ENCODE measurements at regions not wholly inside any gene's neighbourhood (a gene's known extent, or its start where the extent isn't known, plus 50 kb on each side); places are given as distances from the start of the nearest gene placed in this dataset.

DNA sequence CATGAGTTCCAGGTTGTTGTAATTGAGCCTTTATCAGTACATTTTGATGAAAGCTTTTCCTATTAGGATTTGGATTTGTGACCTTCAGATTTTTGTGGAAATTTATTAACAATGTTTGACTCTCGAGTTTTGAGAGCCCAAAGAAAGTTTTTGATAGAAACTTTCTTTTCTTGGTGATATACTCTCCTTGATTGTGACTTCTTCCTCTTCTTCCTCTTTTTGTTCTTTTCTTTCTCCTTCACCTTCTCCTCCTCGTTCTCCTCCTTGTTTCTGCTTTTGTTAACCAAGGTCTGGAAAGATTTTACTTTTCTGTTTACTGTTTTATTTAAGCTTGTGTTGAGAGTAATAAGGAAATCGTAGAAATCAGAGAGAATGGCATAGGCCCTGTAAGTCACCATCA lies 182.4 kb downstream of the TRIM27 start:
- no peaks in the 10 kb centered on the region for H3K4me1 ChIP-seq (ENCODE audit: control insufficient read depth, insufficient read depth, low read length)
- no peak overlapping the region for H3K27ac ChIP-seq (ENCODE audit: low read length)
- H3K36me3 ChIP-seq (ENCODE audit: control insufficient read depth in 2 of 2, insufficient read depth in 2 of 2, low read length in 2 of 2) = no peaks in the 10 kb centered on the region
- peaks cover 22 to 36% of the 10 kb centered on the region in 2 donors for H3K27me3 ChIP-seq (ENCODE audit: control insufficient read depth in 1 of 2, insufficient read depth in 2 of 2, low read length in 2 of 2)
- H3K4me3 ChIP-seq (ENCODE audit: low read length in 2 of 2) = no peak overlapping the region
- peaks cover 0 to 4% of the 10 kb centered on the region in 2 donors for H3K9me3 ChIP-seq (ENCODE audit: control insufficient read depth in 2 of 2, low read length in 2 of 2)
- no peak overlapping the region for H3K9ac ChIP-seq (ENCODE audit: low read length in 2 of 2)

DNA sequence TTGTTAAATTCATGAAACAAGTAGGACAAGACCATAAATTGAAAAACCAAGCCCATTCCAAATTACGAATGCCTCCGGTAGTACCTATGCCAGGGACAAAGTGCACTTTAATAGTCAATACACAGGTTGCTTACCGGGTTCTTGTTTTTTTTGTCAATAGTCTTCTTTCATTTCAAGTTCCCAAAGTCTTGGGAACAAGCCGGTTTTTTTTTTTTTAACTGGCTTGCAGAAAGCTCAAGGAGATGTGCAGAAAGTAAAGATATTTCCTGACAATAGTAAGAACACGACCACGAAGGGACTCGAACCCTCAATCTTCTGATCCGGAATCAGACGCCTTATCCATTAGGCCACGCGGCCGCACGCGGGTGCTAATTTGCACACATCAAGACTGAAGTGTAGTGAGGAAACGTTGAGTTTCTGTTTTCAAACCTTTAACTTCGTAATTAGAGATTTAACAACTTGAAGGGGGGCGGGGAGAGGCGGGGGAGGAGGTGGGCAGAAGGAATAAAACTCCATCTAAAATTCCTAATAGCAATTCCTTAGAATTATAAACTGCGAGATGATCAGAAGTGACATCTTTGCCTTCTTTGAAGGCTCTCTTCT lies 181.0 kb downstream of the TRIM27 start:
- Histone ChIP-seq H3K9me3 (ENCODE audit: control insufficient read depth in 2 of 2, low read length in 2 of 2) (peaks cover 0 to 4% of the 10 kb centered on the region in 2 donors), H3K36me3 (ENCODE audit: control insufficient read depth in 2 of 2, insufficient read depth in 2 of 2, low read length in 2 of 2) (no peaks in the 10 kb centered on the region), H3K4me3 (ENCODE audit: low read length in 2 of 2) (no peak overlapping the region), H3K27ac (ENCODE audit: low read length) (no peak overlapping the region), H3K9ac (ENCODE audit: low read length in 2 of 2) (no peak overlapping the region), H3K27me3 (ENCODE audit: control insufficient read depth in 1 of 2, insufficient read depth in 2 of 2, low read length in 2 of 2) (peaks cover 15 to 34% of the 10 kb centered on the region in 2 donors), H3K4me1 (ENCODE audit: control insufficient read depth, insufficient read depth, low read length) (no peaks in the 10 kb centered on the region)

DNA sequence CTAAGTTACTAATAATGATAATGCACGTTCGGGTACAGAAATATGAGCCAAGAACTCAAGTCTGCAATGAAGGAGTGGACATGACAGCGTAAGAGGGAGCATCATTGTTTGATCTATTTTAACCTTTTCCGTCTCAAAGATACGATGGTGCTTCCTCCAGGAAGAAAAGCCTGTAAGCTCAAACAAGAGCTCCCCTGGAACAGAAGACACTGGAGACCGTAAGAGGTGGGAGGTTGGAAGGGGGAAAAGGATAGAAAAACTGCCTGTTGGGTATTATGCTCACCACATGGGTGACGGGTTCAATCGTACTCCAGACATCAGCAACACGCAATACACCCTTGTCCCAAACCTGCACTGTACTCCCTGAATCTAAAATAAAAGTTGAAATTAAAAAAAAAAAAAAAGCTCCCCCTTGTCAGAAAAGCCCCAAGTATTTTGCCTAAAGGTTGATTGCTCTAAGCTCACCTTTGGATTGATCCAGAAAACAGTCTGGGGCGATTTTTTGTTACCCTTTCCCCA lies 180.5 kb downstream of the TRIM27 start:
- Histone ChIP-seq H3K9me3 (ENCODE audit: control insufficient read depth in 2 of 2, low read length in 2 of 2) (peaks cover 0 to 4% of the 10 kb centered on the region in 2 donors), H3K36me3 (ENCODE audit: control insufficient read depth in 2 of 2, insufficient read depth in 2 of 2, low read length in 2 of 2) (no peaks in the 10 kb centered on the region), H3K9ac (ENCODE audit: low read length in 2 of 2) (no peak overlapping the region), H3K27ac (ENCODE audit: low read length) (no peak overlapping the region), H3K4me1 (ENCODE audit: control insufficient read depth, insufficient read depth, low read length) (no peaks in the 10 kb centered on the region), H3K27me3 (ENCODE audit: control insufficient read depth in 1 of 2, insufficient read depth in 2 of 2, low read length in 2 of 2) (peaks cover 12 to 29% of the 10 kb centered on the region in 2 donors), H3K4me3 (ENCODE audit: low read length in 2 of 2) (no peak overlapping the region)

DNA sequence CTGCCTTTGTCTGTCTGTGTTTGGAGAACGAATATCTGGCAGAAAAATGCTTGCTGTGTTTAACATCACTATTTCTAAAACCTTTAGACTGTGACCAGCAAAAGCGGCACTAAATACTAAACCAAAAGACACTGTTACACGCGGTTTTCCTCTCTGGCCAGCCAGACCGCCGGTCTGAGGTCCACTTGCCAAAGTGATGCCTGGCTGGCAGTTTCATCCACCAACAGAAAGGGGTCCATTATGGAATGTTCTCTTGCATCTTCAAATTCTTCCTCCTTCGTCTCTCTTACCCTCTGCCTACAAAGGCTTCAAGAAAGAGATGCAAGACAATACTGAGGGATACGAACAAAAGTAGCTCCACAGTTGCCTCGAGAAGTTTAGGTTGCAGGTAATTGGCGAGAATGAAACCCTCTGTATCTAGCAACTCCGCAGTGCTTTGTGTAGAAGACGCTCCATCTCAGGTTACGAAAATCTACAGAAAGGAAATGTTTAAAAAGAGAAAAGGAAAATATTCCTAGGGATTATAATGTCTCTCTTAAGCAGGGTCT lies 176.6 kb downstream of the TRIM27 start:
- H3K27ac ChIP-seq (ENCODE audit: low read length) = no peak overlapping the region
- H3K27me3 ChIP-seq (ENCODE audit: control insufficient read depth in 1 of 2, insufficient read depth in 2 of 2, low read length in 2 of 2) = peaks cover 5 to 14% of the 10 kb centered on the region in 2 donors
- peaks cover 0 to 2% of the 10 kb centered on the region in 2 donors for H3K9me3 ChIP-seq (ENCODE audit: control insufficient read depth in 2 of 2, low read length in 2 of 2)
- H3K9ac ChIP-seq (ENCODE audit: low read length in 2 of 2) = no peak overlapping the region
- H3K4me1 ChIP-seq (ENCODE audit: control insufficient read depth, insufficient read depth, low read length) = no peaks in the 10 kb centered on the region
- no peaks in the 10 kb centered on the region for H3K36me3 ChIP-seq (ENCODE audit: control insufficient read depth in 2 of 2, insufficient read depth in 2 of 2, low read length in 2 of 2)
- H3K4me3 ChIP-seq (ENCODE audit: low read length in 2 of 2) = no peak overlapping the region

DNA sequence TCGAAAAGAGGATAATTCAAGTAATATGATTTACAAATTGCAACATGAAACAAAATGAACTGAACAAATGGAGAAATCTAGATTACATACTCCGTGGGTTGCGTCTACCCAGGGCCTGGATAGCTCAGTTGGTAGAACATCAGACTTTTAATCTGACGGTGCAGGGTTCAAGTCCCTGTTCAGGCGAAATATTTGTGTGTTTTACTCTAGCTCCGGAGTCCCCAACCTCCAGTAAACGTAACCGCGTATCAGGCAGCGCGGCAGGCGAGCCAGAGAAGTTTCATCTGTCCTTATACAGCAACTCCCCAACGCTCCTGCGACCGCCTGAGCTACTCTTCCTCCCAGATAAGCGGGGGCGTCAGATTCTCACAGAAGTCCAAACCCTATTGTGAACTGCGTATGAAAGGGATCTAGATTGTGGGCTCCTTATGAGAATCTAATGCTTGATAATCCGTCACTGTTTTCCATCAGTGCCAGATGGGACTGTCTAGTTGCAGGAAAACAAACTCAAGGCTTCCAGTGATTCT lies 176.1 kb downstream of the TRIM27 start:
- H3K27ac ChIP-seq (ENCODE audit: low read length) = no peak overlapping the region
- H3K27me3 ChIP-seq (ENCODE audit: control insufficient read depth in 1 of 2, insufficient read depth in 2 of 2, low read length in 2 of 2) = peaks cover 5 to 16% of the 10 kb centered on the region in 2 donors
- no peaks in the 10 kb centered on the region for H3K4me1 ChIP-seq (ENCODE audit: control insufficient read depth, insufficient read depth, low read length)
- no peaks in the 10 kb centered on the region for H3K36me3 ChIP-seq (ENCODE audit: control insufficient read depth in 2 of 2, insufficient read depth in 2 of 2, low read length in 2 of 2)
- H3K9ac ChIP-seq (ENCODE audit: low read length in 2 of 2) = no peak overlapping the region
- no peak overlapping the region for H3K4me3 ChIP-seq (ENCODE audit: low read length in 2 of 2)
- peaks cover 0 to 2% of the 10 kb centered on the region in 2 donors for H3K9me3 ChIP-seq (ENCODE audit: control insufficient read depth in 2 of 2, low read length in 2 of 2)

DNA sequence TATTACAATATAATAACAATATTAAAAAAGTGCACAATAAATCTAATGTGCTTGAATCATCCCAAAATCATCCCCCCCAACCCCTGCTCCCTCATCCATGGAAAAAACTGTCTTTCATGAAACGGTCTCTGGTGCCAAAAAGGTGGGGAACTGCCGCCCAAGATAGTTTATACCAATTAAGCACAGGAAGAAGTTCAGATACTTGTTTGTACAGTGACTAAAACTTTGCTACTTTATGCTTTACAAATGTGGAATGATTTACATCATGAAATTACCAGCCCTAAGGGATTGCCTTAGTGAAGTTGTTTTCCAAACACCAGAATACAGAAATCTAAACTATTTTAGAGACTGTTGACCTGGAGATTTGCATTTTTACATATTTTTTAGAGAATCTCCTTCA lies 175.6 kb downstream of the TRIM27 start:
- no peaks in the 10 kb centered on the region for H3K36me3 ChIP-seq (ENCODE audit: control insufficient read depth in 2 of 2, insufficient read depth in 2 of 2, low read length in 2 of 2)
- H3K27me3 ChIP-seq (ENCODE audit: control insufficient read depth in 1 of 2, insufficient read depth in 2 of 2, low read length in 2 of 2) = peaks cover 5 to 17% of the 10 kb centered on the region in 2 donors
- no peak overlapping the region for H3K27ac ChIP-seq (ENCODE audit: low read length)
- no peaks in the 10 kb centered on the region for H3K4me1 ChIP-seq (ENCODE audit: control insufficient read depth, insufficient read depth, low read length)
- H3K4me3 ChIP-seq (ENCODE audit: low read length in 2 of 2) = no peak overlapping the region
- H3K9ac ChIP-seq (ENCODE audit: low read length in 2 of 2) = no peak overlapping the region
- peaks cover 0 to 2% of the 10 kb centered on the region in 2 donors for H3K9me3 ChIP-seq (ENCODE audit: control insufficient read depth in 2 of 2, low read length in 2 of 2)

DNA sequence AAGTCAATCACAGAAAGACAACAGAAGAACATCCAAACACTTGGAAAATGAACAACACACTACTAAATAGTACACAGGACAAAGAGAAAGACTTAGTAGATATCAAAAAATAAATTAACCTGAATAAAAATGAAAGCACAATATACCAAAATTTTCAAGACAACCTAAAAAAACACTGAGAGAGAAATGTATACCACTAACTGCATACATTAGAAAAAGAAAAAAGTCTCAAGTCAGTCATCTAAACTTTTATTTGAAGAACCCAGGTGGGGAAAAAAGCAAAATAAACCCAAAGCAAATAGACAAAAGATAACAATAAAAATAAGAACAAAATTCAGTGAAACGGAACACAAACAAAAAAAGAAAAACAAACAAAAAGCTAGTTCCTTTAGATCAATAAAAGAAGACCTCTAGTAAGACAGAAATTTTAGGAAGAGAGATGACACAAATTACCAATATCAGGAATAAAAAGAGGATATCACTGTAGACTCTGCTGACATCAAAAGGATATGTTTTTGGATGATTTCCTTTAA lies 172.8 kb downstream of the TRIM27 start:
- peaks cover 0 to 13% of the 10 kb centered on the region in 2 donors for H3K27me3 ChIP-seq (ENCODE audit: control insufficient read depth in 1 of 2, insufficient read depth in 2 of 2, low read length in 2 of 2)
- no peaks in the 10 kb centered on the region for H3K4me1 ChIP-seq (ENCODE audit: control insufficient read depth, insufficient read depth, low read length)
- H3K9me3 ChIP-seq (ENCODE audit: control insufficient read depth in 2 of 2, low read length in 2 of 2) = peaks cover 0 to 2% of the 10 kb centered on the region in 2 donors
- H3K9ac ChIP-seq (ENCODE audit: low read length in 2 of 2) = no peak overlapping the region
- no peak overlapping the region for H3K27ac ChIP-seq (ENCODE audit: low read length)
- no peak overlapping the region for H3K4me3 ChIP-seq (ENCODE audit: low read length in 2 of 2)
- no peaks in the 10 kb centered on the region for H3K36me3 ChIP-seq (ENCODE audit: control insufficient read depth in 2 of 2, insufficient read depth in 2 of 2, low read length in 2 of 2)

DNA sequence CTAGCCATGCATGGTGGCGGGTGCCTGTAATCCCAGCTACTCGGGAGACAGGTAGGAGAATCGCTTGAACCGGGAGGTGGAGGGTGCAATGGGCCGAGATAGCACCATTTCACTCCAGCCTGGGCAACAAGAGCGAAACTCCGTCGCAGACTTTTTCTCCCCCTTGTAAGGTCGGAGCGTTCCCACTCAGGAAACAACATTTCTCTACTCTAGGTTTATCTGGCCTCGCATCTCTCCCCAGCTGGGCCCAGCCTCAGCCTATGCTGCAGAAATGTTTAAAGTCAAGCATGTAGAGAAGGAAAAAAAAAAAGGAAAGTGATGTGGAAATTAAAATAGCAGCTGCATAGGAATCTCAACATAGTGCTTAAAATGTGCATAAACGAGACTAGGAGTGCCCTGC lies 172.3 kb downstream of the TRIM27 start:
- Histone ChIP-seq H3K36me3 (ENCODE audit: control insufficient read depth in 2 of 2, insufficient read depth in 2 of 2, low read length in 2 of 2) (no peaks in the 10 kb centered on the region), H3K27ac (ENCODE audit: low read length) (no peak overlapping the region), H3K4me3 (ENCODE audit: low read length in 2 of 2) (no peak overlapping the region), H3K27me3 (ENCODE audit: control insufficient read depth in 1 of 2, insufficient read depth in 2 of 2, low read length in 2 of 2) (peaks cover 0 to 13% of the 10 kb centered on the region in 2 donors), H3K9ac (ENCODE audit: low read length in 2 of 2) (no peak overlapping the region), H3K9me3 (ENCODE audit: control insufficient read depth in 2 of 2, low read length in 2 of 2) (peaks cover 0 to 2% of the 10 kb centered on the region in 2 donors), H3K4me1 (ENCODE audit: control insufficient read depth, insufficient read depth, low read length) (no peaks in the 10 kb centered on the region)

DNA sequence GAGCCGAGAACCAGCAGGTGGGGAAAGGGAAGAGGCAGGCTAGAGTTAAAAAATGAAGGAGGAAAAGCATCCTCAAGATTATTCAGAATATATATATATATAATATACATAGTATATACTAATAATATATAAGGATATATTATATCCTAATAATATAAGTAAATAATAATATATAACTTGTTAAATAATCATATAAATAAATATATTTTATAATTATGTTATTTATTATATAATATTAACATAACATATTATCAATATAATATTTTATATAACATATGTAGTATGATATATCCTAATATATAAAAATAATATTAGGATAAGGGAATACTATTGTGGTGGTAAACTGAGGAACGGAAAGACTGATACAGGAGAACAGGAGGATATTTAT lies 171.8 kb downstream of the TRIM27 start:
- no peaks in the 10 kb centered on the region for H3K36me3 ChIP-seq (ENCODE audit: control insufficient read depth in 2 of 2, insufficient read depth in 2 of 2, low read length in 2 of 2)
- H3K4me1 ChIP-seq (ENCODE audit: control insufficient read depth, insufficient read depth, low read length) = no peaks in the 10 kb centered on the region
- no peak overlapping the region for H3K9ac ChIP-seq (ENCODE audit: low read length in 2 of 2)
- peaks cover 0 to 13% of the 10 kb centered on the region in 2 donors for H3K27me3 ChIP-seq (ENCODE audit: control insufficient read depth in 1 of 2, insufficient read depth in 2 of 2, low read length in 2 of 2)
- no peak overlapping the region for H3K27ac ChIP-seq (ENCODE audit: low read length)
- H3K4me3 ChIP-seq (ENCODE audit: low read length in 2 of 2) = no peak overlapping the region
- H3K9me3 ChIP-seq (ENCODE audit: control insufficient read depth in 2 of 2, low read length in 2 of 2) = peaks cover 0 to 2% of the 10 kb centered on the region in 2 donors

DNA sequence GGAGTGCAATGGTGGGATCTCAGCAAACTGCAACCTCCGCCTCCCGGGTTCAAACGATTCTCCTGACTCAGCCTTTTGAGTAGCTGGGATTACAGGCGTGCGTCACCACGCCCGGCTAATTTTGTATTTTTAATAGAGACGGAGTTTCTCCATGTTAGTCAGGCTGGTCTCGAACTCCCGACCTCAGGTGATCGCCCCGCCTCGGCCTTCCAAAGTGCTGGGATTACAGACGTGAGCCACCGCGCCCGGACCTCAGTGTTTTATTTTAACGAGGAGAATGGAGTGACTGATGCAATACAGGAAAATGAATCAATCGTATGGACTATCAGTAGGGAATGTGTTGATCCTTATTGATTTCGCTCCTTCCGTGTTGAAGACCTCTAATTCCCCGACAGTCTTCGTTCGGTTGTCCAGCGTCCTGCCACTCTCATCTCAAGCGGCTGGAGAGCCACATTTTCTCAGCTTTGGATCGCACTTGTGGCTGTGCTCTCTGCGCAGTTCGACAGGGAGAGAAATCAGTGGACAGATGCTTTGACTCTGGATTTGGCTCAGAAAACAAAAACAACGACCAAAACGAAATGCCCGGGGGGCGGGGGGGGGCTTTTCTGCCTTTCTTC lies 166.2 kb downstream of the TRIM27 start:
- H3K36me3 ChIP-seq (ENCODE audit: control insufficient read depth in 2 of 2, insufficient read depth in 2 of 2, low read length in 2 of 2) = no peaks in the 10 kb centered on the region
- peaks cover 2 to 20% of the 10 kb centered on the region in 2 donors for H3K27me3 ChIP-seq (ENCODE audit: control insufficient read depth in 1 of 2, insufficient read depth in 2 of 2, low read length in 2 of 2)

More for the DNA sequence above, 166.2 kb downstream of the TRIM27 start:
- Histone ChIP-seq H3K9me3 (ENCODE audit: control insufficient read depth in 2 of 2, low read length in 2 of 2) (no peaks in the 10 kb centered on the region), H3K9ac (ENCODE audit: low read length in 2 of 2) (no peak overlapping the region), H3K4me1 (ENCODE audit: control insufficient read depth, insufficient read depth, low read length) (no peaks in the 10 kb centered on the region), H3K4me3 (ENCODE audit: low read length in 2 of 2) (no peak overlapping the region), H3K27ac (ENCODE audit: low read length) (no peak overlapping the region)
